NCI-H82 treated with DMSO at 0.1 percent for 48 hours (cell line): ENCODE measurements at regions not wholly inside any gene's neighbourhood (a gene's known extent, or its start where the extent isn't known, plus 50 kb on each side); places are given as distances from the start of the nearest gene placed in this dataset.
A peak's percentile ranks its signal among the peaks of the same experiment; 100 is the strongest.

Experiments used
- DNase-seq: peaks from one replicate; lab custom pipeline; 2025; ENCODE audit not compliant: unreplicated experiment; lab: John Stamatoyannopoulos, UW

- DNase-seq, result no peak
Measured at GRCh38 chr12:92438641-92439419, 264.0 kb upstream of the PLEKHG7 start.

DNA sequence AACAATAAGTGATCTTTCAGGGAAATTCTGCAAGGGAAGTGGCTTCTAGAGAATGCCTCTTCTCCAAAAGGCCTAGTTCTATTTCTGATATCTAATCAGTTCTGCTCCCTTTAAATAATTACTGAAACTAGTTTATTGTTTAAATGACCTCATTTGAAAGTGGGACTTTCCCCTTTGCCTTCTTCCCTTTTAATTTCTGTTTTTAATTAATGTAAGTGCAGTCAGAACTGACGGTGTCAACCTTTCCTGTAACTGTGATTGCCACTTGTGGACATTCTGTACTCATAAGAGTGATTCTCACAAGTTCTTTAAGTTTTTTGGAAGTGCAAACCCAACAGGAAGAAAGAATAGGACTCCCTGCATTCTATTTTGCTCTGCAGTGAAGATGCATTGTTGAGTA lies 265.3 kb upstream of the PLEKHG7 start:
- no peak for DNase-seq

- no peak for DNase-seq
Measured at GRCh38 chr12:92436856-92437255, 265.9 kb upstream of the PLEKHG7 start.

GRCh38 chr12:92434607-92435025 lies 268.2 kb upstream of the PLEKHG7 start:
- no peak for DNase-seq

DNA sequence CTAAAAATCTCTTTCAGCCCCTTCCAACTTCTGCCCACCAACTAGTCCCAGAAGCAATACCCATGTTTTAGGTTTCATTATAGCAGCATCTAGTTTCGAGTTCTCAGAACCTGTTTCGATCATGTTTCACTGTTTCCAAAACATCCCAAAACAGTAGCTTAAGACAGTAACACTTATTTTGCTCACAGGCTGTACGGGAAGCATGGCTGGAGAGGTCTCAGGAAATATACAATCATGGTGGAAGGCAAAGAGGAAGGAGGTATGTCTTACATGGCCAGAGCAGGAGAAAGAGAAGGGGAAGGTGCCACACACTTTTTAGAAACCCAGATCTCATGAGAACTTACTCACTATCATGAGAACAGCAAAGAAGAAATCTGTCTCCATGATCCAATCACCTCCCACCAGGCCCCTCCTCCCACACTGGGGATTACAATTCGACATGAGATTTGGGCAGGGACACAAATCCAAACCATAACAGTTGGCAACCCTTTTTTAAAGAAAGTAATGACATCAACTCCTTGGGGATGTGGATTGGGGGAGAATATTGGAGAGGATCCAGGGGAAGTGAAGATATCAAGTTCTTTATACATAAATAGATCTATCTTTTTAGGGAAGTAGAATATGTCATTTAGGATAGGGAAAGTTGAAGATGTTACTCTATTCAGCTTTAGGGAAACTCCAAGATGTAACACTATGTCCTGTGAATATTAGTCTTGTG lies 269.9 kb upstream of the PLEKHG7 start:
- DNase-seq, result no peak

- no peak for DNase-seq
Measured at GRCh38 chr12:92431146-92431545, 271.6 kb upstream of the PLEKHG7 start.

DNA sequence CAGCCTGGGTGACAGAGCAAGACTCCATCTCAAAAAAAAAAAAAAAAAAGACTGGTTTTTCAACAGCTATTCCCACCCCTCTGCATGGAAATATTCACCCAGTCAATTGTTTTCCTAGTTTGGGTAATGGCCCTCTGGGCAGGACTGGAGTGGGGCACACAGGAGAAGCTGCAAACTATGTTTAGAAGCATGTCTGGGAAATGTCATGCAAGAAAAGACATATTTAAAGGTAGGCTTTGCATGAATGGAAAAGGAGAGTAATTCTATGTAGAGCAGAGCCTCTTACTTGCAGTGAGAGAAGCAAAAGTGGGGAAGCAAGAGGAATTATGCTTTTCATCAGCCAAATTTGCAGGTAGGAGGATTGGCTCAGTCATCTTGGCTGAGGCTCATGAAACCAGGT lies 276.5 kb upstream of the PLEKHG7 start:
- no peak for DNase-seq

DNA sequence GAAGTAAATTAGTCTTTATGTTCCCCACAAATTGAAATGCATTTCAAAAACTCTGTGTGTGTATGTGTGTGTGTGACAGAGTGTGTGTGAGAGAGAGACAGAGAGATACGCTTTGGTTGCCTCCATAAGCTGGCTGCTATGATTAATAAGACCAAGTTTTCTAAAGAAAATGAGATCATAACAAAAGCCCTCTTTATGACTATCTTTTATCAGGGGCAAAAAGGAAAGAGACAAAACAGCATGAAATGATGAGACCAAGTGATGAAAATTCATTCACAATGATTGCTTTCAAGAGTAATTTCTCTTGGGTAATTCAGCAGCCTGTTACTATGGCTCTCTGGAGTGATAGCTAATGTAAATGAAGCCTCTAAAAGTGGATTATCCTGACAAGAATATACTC lies 277.6 kb upstream of the PLEKHG7 start:
- DNase-seq, result no peak

DNA sequence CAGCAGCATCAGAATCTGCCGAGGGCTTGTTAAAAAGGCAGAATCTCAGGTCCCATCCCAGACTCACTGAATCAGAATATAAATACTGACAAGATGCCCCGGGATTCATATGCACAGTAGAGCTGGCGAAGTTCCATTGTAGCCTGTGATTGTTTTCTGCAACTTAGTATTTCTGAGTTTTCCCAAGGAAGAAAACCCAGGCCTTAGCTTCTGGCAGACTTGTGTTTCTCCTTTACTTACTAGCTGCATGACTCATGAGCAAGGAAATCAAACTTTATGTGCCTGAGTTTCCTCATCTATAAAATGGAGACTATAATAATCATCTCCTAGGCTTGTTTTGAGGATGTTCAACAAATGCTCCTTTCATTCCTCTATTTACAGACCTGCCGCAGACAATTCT lies 278.5 kb upstream of the PLEKHG7 start:
- DNase-seq, result no peak

DNA sequence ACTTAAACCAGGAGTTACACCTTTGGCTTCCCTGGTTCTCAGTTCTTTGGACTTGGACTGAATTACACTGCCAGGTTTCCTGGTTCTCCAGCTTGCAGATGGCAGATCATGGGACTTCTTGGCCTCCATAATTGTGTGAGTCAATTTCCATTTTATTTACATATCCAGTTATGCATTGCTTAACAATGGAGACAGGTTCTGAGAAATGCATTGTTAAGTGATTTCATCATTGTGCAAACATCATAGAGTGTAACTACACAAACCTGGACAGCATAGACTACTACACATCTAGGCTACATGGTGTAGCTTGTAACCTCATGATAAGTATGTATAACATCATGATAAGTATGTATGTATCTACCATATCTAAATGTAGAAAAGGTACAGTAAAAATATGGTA lies 276.1 kb upstream of the BTG1 start:
- no peak for DNase-seq

DNA sequence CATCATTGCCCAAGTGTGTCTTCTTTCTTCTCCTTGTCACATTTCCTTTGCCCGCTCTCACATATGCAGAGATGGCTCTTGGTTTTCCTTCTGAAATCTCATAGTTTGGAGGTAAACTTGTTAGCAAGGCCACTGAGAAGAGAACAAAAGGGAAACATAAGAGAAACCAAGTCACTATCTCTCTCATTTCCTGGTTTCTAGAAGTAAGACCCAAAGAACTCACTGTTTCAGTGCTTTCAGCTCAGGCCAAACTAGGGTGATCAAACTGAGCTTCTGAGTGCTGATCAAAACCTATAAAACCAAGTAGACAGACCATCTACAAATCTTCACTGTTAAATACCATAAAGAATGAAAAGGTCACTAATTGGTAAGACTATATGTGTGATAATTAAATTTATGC lies 275.4 kb upstream of the BTG1 start:
- DNase-seq, result no peak

- no peak for DNase-seq
Measured at GRCh38 chr12:92419201-92419600, 273.6 kb upstream of the BTG1 start.

DNA sequence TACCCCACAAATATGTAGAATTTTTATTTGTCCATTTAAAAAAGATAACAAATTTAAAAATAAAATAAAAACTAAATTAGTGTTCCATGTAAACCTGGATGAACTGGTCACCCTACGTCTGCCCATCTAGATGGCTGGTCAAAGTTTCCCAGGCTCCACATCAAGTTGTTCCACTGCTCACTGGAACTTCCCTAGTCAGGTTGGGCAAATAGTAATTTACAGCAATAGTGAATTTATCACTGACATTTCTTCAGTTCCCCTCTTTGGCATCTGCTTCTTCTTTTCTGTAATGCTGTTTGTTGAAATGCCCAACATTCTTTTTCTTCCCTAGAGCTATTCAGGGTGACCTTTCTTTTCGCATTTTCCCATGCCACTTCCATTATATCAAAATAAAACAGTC lies 272.7 kb upstream of the BTG1 start:
- DNase-seq, result no peak

DNA sequence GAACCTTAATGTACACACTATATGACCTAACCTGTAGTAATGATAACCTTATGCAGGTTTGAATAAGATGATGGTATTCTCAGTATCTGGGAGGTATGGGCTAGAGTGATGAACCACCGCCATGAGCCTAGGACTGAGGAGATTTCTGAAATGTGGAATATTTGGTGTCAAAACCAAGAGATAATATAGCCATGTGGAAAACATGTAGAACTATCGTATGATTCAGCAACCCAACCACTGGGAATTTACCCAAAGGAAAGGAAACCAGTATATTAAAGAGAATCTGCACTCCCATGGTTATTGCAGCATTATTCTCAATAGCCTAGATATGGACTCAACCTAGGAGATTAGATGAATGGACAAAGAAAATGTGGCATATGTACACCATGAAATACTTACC lies 271.7 kb upstream of the BTG1 start:
- no peak for DNase-seq

- no peak for DNase-seq
Measured at GRCh38 chr12:92416385-92416812, 270.8 kb upstream of the BTG1 start.

GRCh38 chr12:92414170-92415070 lies 268.8 kb upstream of the BTG1 start:
- DNase-seq, result no peak

DNA sequence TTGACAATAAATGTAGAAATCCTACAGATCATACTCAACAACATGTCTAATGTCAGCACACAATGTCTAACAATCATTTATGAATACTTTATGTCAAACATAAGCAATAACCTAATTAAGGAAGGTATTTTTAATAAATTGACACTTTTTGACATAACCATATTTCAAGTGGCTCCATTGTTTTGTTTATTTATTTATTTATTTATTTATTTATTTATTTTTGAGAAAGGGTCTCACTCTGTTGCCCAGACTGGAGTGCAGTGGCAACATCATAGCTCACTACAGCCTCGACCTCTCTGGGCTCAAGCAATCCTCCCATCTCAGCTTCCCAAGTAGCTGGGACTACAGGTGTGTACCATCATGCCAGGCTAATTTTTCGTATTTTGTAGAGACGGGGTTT lies 267.6 kb upstream of the BTG1 start:
- no peak for DNase-seq

- DNase-seq, result no peak
Measured at GRCh38 chr12:92412856-92413255, 267.2 kb upstream of the BTG1 start.

DNA sequence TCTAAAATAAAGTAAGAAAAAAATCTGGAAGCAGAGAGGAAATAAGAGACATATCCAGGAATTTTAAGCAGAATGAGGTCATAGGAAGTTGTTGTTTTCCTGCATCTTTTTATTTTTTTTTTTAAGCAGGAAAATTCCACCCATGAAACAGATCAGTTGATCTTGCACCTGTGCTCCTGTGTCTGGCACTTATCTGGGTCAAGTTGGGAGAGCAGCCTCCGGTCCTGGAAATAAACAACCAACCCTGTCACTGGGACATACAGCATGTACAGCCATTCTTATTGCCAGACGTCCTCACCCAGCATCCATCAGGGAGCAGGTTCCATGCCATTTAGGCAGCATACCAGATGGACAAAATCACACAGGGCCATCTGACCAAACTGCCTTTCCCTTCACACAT lies 266.0 kb upstream of the BTG1 start:
- DNase-seq, result no peak

DNA sequence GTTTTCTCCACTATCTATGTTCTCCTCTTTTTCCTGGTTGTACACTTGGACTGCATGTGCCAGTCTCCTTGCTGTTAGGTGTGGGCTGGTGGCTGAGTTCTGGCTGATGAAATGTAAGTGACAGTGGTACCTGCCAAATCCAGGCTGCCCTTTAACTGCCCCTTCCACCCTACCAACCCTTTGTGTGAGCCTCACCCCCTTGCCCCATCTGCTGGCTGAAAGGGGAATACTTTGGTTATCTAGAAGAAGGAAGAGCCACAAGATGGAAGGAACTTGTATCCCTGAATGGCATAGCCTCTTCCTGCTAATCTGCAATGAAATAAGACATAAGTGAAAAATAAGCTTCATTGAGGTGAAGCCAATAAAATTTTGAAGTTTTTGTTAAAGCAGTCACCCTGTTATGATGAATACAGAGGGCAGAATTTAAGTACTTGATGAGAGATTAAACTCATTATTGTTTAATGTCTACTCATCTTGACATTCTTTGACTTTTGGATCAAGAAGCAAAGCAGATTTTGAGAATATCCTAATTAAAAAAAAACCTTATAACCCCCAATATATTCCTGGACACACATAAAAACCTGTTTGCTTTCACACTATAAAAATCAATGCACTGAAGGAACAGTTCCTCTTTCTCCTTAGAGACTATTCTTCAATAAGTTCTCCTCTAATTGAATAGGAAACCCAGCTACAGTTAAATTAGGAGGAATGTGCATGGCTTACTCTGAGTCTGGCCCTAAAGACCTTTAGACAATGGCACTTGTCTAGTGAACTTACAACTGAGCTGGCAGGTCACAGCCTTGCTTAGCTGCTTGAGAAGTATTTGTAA lies 262.6 kb upstream of the BTG1 start:
- DNase-seq, result peak; percentile 35
